Chondrocyte (in vitro differentiated cells): ENCODE measurements at regions not wholly inside any gene's neighbourhood (a gene's known extent, or its start where the extent isn't known, plus 50 kb on each side); places are given as distances from the start of the nearest gene placed in this dataset.

ENCODE experiments used
- DNase-seq: peaks from one replicate; pipeline ENCODE4 v3.0.0; 2021; ENCODE audit warnings: mixed read lengths, low spot score
- H3K27ac Mint-ChIP-seq: one replicate; pipeline ENCODE4 v1.8.0; 2021; ENCODE audit warnings: mild to moderate bottlenecking, moderate library complexity, mixed read lengths; ENCODE audit not compliant: unreplicated experiment
- H3K27me3 Mint-ChIP-seq: 2 replicates; pipeline ENCODE4 v1.8.0; 2021; ENCODE audit warnings: low read depth, mixed read lengths
- H3K36me3 Mint-ChIP-seq: 2 replicates; pipeline ENCODE4 v1.8.0; 2021; ENCODE audit warnings: low read depth, mixed read lengths
- H3K4me1 Mint-ChIP-seq: 2 replicates; pipeline ENCODE4 v1.8.0; 2021; ENCODE audit warnings: low read depth, mild to moderate bottlenecking, mixed read lengths
- H3K4me3 Mint-ChIP-seq: one replicate; pipeline ENCODE4 v1.8.0; 2021; ENCODE audit warnings: mild to moderate bottlenecking, moderate library complexity, mixed read lengths; ENCODE audit not compliant: unreplicated experiment
- H3K9me3 Mint-ChIP-seq: 2 replicates; pipeline ENCODE4 v1.8.0; 2021; ENCODE audit warnings: low read depth, mixed read lengths
- CTCF ChIP-seq: fragments of 200-600 bp; sonication (generic); IDR thresholded peaks from 2 replicates; pipeline ENCODE4 v1.5.0; 2021; ENCODE audit warnings: antibody characterized with exemption, mild to moderate bottlenecking, moderate library complexity

GRCh38 chr15:95278532-95279245 lies 1047.3 kb downstream of the MCTP2 start:
- no peaks in the 10 kb centered on the region for H3K9me3 Mint-ChIP-seq
- no peaks in the 10 kb centered on the region for H3K36me3 Mint-ChIP-seq
- H3K4me3 Mint-ChIP-seq = no peak overlapping the region
- peaks cover 60% of the 10 kb centered on the region for H3K4me1 Mint-ChIP-seq
- H3K27ac Mint-ChIP-seq = no peak overlapping the region
- DNase-seq = no peak
- no peak for TF ChIP-seq CTCF
- H3K27me3 Mint-ChIP-seq = no peaks in the 10 kb centered on the region

- H3K36me3 Mint-ChIP-seq = no peaks in the 10 kb centered on the region
Observed at GRCh38 chr15:95279277-95280019, 1048.1 kb downstream of the MCTP2 start.

DNA sequence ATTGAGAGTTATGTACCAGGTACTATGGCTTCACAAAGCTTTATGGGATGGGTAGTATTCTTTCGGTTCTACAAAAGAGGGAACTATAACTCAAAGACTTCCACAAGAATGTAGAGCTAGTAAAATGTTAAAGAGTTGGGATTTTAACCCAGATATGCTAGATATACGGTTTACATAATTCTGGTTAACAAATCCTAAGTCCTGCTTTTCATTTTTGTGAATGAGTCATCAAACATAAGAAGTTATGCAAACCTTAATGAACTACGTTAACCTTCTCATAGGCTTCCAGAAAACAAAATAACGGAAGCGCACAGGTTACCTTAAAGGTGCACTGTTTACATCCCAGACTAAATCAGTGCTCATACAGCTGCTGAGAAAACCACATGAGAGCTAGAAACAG lies 1049.3 kb downstream of the MCTP2 start:
- Mint-ChIP-seq H3K9me3 (no peaks in the 10 kb centered on the region), H3K27ac (no peak overlapping the region), H3K4me1 (peaks cover 57% of the 10 kb centered on the region), H3K36me3 (no peaks in the 10 kb centered on the region), H3K27me3 (no peaks in the 10 kb centered on the region), H3K4me3 (no peak overlapping the region)
- DNase-seq = no peak
- no peak for TF ChIP-seq CTCF

More at GRCh38 chr15:95279277-95280019, 1048.1 kb downstream of the MCTP2 start:
- Mint-ChIP-seq H3K27ac (no peak overlapping the region), H3K27me3 (no peaks in the 10 kb centered on the region), H3K4me3 (no peak overlapping the region), H3K9me3 (no peaks in the 10 kb centered on the region), H3K4me1 (peaks cover 54% of the 10 kb centered on the region)
- TF ChIP-seq CTCF = no peak
- no peak for DNase-seq

DNA sequence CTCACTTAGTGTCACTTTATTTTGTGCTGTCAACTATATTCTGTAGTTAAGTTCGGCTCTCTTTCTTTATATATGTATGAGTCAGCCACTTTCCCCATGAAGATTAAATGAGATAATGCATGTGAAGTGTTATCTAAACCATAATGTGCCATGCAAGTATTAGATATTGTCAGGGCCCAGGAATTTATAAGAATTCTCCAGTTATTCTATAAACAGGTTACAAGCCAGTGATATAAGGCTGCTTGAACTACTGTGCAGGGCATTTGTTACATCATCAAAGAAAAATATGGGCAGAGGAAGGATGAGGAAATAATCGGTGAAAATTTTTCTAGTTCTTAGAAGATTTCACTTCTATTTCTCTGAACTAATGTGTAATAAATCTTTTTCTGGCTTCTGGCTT lies 1049.0 kb upstream of the NR2F2 start:
- DNase-seq = no peak
- Mint-ChIP-seq H3K9me3 (no peaks in the 10 kb centered on the region), H3K27me3 (no peaks in the 10 kb centered on the region), H3K27ac (no peak overlapping the region), H3K4me1 (peaks cover 52% of the 10 kb centered on the region), H3K4me3 (no peak overlapping the region), H3K36me3 (no peaks in the 10 kb centered on the region)
- TF ChIP-seq CTCF = no peak

DNA sequence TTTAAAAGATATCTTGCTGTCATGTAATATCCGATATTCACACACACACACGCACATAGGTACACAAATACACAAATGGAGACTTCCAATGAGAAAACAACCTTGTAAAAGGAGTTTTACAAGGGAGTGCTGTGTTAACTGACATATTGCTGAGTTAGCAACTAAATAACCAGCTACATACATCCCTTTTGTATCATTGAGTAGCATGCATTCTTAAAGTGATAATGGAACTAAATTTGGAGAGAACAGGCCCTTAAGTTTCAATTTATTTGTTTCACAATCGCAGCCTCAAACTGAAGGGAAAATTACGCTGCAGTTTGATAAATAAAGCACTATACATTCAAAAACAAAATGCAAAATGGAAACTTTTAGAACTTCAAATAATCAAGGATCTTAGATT lies 1046.0 kb upstream of the NR2F2 start:
- no peak for DNase-seq
- H3K4me3 Mint-ChIP-seq = no peak overlapping the region
- H3K36me3 Mint-ChIP-seq = peaks cover 2% of the 10 kb centered on the region
- peak overlapping the region; percentile 4 for H3K27ac Mint-ChIP-seq
- H3K9me3 Mint-ChIP-seq = no peaks in the 10 kb centered on the region
- TF ChIP-seq CTCF = no peak
- H3K4me1 Mint-ChIP-seq = peaks cover 49% of the 10 kb centered on the region
- no peaks in the 10 kb centered on the region for H3K27me3 Mint-ChIP-seq
